Endothelial cell of umbilical vein (primary cell): ENCODE measurements at regions not wholly inside any gene's neighbourhood (a gene's known extent, or its start where the extent isn't known, plus 50 kb on each side); places are given as distances from the start of the nearest gene placed in this dataset.

ENCODE experiments used
- BruUV-seq: library from RNA; stranded (reverse); fragments of 400-500 nt; replicated peaks from 2 replicates; lab custom pipeline; 2021; lab: Mats Ljungman, UMichigan
- CTCF ChIA-PET: fragments of 300-600, 350-600 bp; sonication (Branson Sonifier 250); formaldehyde crosslinking; loops from one replicate; lab custom pipeline; 2021; ENCODE audit warnings: antibody characterized with exemption, inconsistent platforms; lab: Charles Lee
- POLR2A ChIA-PET: fragments of 300-600, 350-600 bp; sonication (Branson Sonifier 250); formaldehyde crosslinking; loops from one replicate; lab custom pipeline; 2021; ENCODE audit warnings: antibody characterized with exemption, inconsistent platforms; lab: Charles Lee
- DNase-seq: peaks from one replicate; pipeline ENCODE4 v3.0.0-alpha.2; 2011; ENCODE audit warnings: low read depth, low spot score
- FAIRE-seq: peaks from 2 replicates; lab custom pipeline; 2011; peaks lifted over from hg19 to GRCh38; lab: Jason Lieb, UNC
- H2AFZ ChIP-seq: 2 replicates; pipeline ENCODE4 v1.6.0; 2012; ENCODE audit warnings: low read depth, low read length, control low read depth, inconsistent platforms
- H3K27ac ChIP-seq: 2 replicates; pipeline ENCODE4 v1.5.1; 2011; ENCODE audit warnings: low read depth, mild to moderate bottlenecking, control low read depth, low read length, moderate library complexity; ENCODE audit not compliant: insufficient read depth
- H3K27me3 ChIP-seq, 2 experiments: 2 replicates each; pipeline versions ENCODE4 v1.6.0 to v1.6.1; 2011; ENCODE audit warnings: low read length in 2 of 2, mixed read lengths in 1 of 2; ENCODE audit not compliant: control insufficient read depth in 2 of 2, insufficient read depth in 2 of 2
- H3K36me3 ChIP-seq, 2 experiments: 2 replicates in 1 of 2; 3 replicates in 1 of 2; pipeline ENCODE4 v1.5.1; 2011; ENCODE audit warnings: low read length in 2 of 2, mild to moderate bottlenecking in 1 of 2, moderate library complexity in 1 of 2; ENCODE audit not compliant: control insufficient read depth in 2 of 2, insufficient read depth in 2 of 2; ENCODE audit errors: extremely low read depth in 1 of 2
- H3K4me1 ChIP-seq: 3 replicates; pipeline ENCODE4 v1.5.1; 2011; ENCODE audit warnings: mild to moderate bottlenecking, low read length; ENCODE audit not compliant: control insufficient read depth, insufficient read depth; ENCODE audit errors: extremely low read depth
- H3K4me2 ChIP-seq: 2 replicates; pipeline ENCODE4 v1.6.1; 2011; ENCODE audit warnings: low read length, control low read depth, mixed read lengths; ENCODE audit not compliant: insufficient read depth
- H3K4me3 ChIP-seq, 3 experiments: fragments of 200-600 bp in 1 of 3; sonication (generic), shearing (Covaris generic) in 1 of 3; replicated peaks in 1 of 3; 2 replicates each; pipeline ENCODE4 v1.5.1; 2011 to 2016; ENCODE audit warnings: control low read depth in 3 of 3, low read length in 3 of 3, mild to moderate bottlenecking in 2 of 3, inconsistent platforms in 1 of 3, low read depth in 1 of 3, moderate library complexity in 1 of 3; ENCODE audit not compliant: insufficient read depth in 1 of 3
- H3K79me2 ChIP-seq: 2 replicates; pipeline ENCODE4 v1.6.0; 2012; ENCODE audit warnings: low read length, inconsistent platforms; ENCODE audit not compliant: control insufficient read depth, insufficient read depth
- H3K9ac ChIP-seq: replicated peaks from 2 replicates; pipeline ENCODE3; 2011; ENCODE audit warnings: low read length, control low read depth; ENCODE audit not compliant: insufficient read depth; ENCODE audit errors: extremely low read depth
- H3K9me1 ChIP-seq: replicated peaks from 3 replicates; pipeline ENCODE4 v1.6.0; 2011; ENCODE audit warnings: mild to moderate bottlenecking, low read length; ENCODE audit not compliant: control insufficient read depth, insufficient read depth; ENCODE audit errors: extremely low read depth
- H3K9me3 ChIP-seq: replicated peaks from 2 replicates; pipeline ENCODE4 v1.5.1; 2012; ENCODE audit warnings: low read length, inconsistent platforms; ENCODE audit not compliant: control insufficient read depth, insufficient read depth
- H4K20me1 ChIP-seq: replicated peaks from 2 replicates; pipeline ENCODE3; 2011; ENCODE audit warnings: mild to moderate bottlenecking, low read length; ENCODE audit not compliant: control insufficient read depth, insufficient read depth; ENCODE audit errors: extremely low read depth
- EZH2 ChIP-seq: IDR thresholded peaks from 2 replicates; pipeline ENCODE4 v1.6.1; 2012; ENCODE audit warnings: borderline replicate concordance, low read depth, mild to moderate bottlenecking, moderate library complexity, low read length, inconsistent platforms; ENCODE audit not compliant: severe bottlenecking
- FOS ChIP-seq: IDR thresholded peaks from 2 replicates; pipeline ENCODE4 v1.6.1; 2011; ENCODE audit warnings: mild to moderate bottlenecking, low read length, moderate library complexity, borderline replicate concordance; ENCODE audit not compliant: insufficient read depth
- GATA2 ChIP-seq: IDR thresholded peaks from 2 replicates; pipeline ENCODE4 v1.7.0; 2011; ENCODE audit warnings: low read depth, mild to moderate bottlenecking, moderate library complexity, mixed read lengths, low read length; ENCODE audit not compliant: insufficient read length, insufficient read depth
- JUN ChIP-seq: IDR thresholded peaks from 2 replicates; pipeline ENCODE4 v1.6.1; 2011; ENCODE audit warnings: borderline replicate concordance, low read depth; ENCODE audit not compliant: insufficient read length, insufficient read depth
- MYC ChIP-seq: IDR thresholded peaks from one replicate; pipeline ENCODE4 v1.6.1; 2011; ENCODE audit warnings: mild to moderate bottlenecking, low read depth, low read length
- POLR2A ChIP-seq: IDR thresholded peaks from 2 replicates; pipeline ENCODE4 v1.6.1; 2012; ENCODE audit warnings: low read depth, mild to moderate bottlenecking, control low read depth, low read length
- POLR2AphosphoS5 ChIP-seq: IDR thresholded peaks from 2 replicates; pipeline ENCODE4 v1.6.1; 2012; ENCODE audit warnings: low read depth, mild to moderate bottlenecking, control low read depth, low read length, moderate library complexity; ENCODE audit not compliant: insufficient read depth
- dilution Hi-C: fragments of 300-500 bp; cut with MboI; formaldehyde crosslinking; loops from one replicate; pipeline ENCODE4 v1.15.0; 2019; ENCODE audit warnings: low sequenced_read_pairs; ENCODE audit not compliant: extremely low pct_ligation_motif_present
- intact Hi-C: fragments of 100-400 bp; cut with micrococcal nuclease; formaldehyde crosslinking; loops from one replicate; pipeline ENCODE4 v1.10.0; 2022
- TF ChIP-seq, protein P1 (sequence below), 2 donors: IDR thresholded peaks; 1 replicate in 1 of 2; 2 replicates in 1 of 2; pipeline ENCODE4 v1.5.1; 2011; ENCODE audit warnings: low read length in 2 of 2, mild to moderate bottlenecking in 2 of 2, moderate library complexity in 2 of 2, control low read depth in 1 of 2, inconsistent platforms in 1 of 2, low read depth in 1 of 2; ENCODE audit not compliant: insufficient read depth in 1 of 2; ENCODE audit errors: extremely low read depth in 1 of 2
- TF ChIP-seq, protein P2 (sequence below): IDR thresholded peaks from 2 replicates; pipeline ENCODE4 v1.6.1; 2011; ENCODE audit not compliant: insufficient read depth, insufficient read length

DNA sequence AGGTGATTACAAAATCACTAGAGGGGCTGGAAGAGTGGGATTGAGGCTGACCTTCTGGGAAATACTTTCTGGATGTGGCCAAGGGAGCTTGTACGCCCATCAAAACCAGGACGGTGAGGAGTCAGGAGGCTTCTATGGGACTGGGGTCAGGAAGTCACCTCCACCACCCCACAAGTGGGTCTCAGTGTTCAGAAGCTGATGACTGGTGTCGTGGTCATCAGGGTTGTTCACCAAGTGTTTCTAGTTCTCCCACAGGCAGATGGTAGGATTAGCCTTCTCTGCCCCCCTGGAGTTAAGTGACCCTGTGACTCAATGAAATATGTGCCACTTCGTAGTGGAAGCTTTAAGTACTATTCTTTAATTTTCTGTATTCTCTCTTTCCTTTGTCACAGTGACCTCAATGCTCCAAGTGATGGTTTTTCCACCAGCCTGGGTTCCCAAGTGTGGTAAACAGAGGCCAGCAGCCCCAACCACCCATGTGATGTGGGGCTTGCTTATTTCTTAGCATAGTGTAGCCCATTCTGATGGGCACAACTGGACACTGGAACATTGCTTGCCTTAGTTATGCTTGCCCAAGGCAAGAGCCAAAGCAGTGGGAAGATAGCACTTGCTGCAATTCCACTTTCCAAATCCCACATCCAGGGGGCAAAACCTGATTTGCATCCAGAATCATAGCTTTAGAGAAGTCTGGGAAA lies 258.8 kb downstream of the CYP26B1 start:
- no peaks in the 10 kb centered on the region for H3K9me3 ChIP-seq
- no peak for FAIRE-seq

More for the DNA sequence above, 258.8 kb downstream of the CYP26B1 start:
- Histone ChIP-seq H2AFZ (no peak overlapping the region), H3K9ac (no peak overlapping the region), H3K27me3 (peaks cover 5 to 7% of the 10 kb centered on the region in 2 experiments), H3K9me1 (no peaks in the 10 kb centered on the region), H4K20me1 (no peaks in the 10 kb centered on the region), H3K36me3 (no peaks in the 10 kb centered on the region), H3K4me1 (peaks cover 3% of the 10 kb centered on the region), H3K4me2 (no peak overlapping the region), H3K4me3 (no peak overlapping the region), H3K79me2 (no peaks in the 10 kb centered on the region), H3K27ac (no peak overlapping the region)
- POLR2A ChIA-PET, result no interaction called here
- dilution Hi-C loops (no loop called here), intact Hi-C loops (no loop called here)
- BruUV-seq, result no TSS peak
- CTCF ChIA-PET, result interaction anchor here (0.6 to 1.4 kb wide), 3 partner anchors 8 to 35 kb away, joined by 3 read pairs; no protein-coding TSS in a partner anchor
- TF ChIP-seq EZH2 (no peak), FOS (no peak), MYC (no peak), JUN (no peak), POLR2A (no peak), GATA2 (no peak), POLR2AphosphoS5 (no peak)
- TF ChIP-seq, protein P1, sequence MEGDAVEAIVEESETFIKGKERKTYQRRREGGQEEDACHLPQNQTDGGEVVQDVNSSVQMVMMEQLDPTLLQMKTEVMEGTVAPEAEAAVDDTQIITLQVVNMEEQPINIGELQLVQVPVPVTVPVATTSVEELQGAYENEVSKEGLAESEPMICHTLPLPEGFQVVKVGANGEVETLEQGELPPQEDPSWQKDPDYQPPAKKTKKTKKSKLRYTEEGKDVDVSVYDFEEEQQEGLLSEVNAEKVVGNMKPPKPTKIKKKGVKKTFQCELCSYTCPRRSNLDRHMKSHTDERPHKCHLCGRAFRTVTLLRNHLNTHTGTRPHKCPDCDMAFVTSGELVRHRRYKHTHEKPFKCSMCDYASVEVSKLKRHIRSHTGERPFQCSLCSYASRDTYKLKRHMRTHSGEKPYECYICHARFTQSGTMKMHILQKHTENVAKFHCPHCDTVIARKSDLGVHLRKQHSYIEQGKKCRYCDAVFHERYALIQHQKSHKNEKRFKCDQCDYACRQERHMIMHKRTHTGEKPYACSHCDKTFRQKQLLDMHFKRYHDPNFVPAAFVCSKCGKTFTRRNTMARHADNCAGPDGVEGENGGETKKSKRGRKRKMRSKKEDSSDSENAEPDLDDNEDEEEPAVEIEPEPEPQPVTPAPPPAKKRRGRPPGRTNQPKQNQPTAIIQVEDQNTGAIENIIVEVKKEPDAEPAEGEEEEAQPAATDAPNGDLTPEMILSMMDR (IDR thresholded peaks at IDR 0.05; ENCODE audit: extremely low read depth in 1 of 2, insufficient read depth in 1 of 2, low read depth in 1 of 2, low read length in 2 of 2), result no peak
- TF ChIP-seq, protein P2, sequence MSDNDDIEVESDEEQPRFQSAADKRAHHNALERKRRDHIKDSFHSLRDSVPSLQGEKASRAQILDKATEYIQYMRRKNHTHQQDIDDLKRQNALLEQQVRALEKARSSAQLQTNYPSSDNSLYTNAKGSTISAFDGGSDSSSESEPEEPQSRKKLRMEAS, result no peak
- DNase-seq, result no peak
